ENCODE measurements at regions not wholly inside any gene's neighbourhood (a gene's known extent, or its start where the extent isn't known, plus 50 kb on each side); places are given as distances from the start of the nearest gene placed in this dataset.

- TF ChIP-seq CTCF (IDR thresholded peaks at IDR 0.05; ENCODE audit: poor library complexity) (no peak), EZH2 (IDR thresholded peaks at IDR 0.05; ENCODE audit: borderline replicate concordance) (no peak), EZH2phosphoT487 (IDR thresholded peaks at IDR 0.05; ENCODE audit: low read depth, severe bottlenecking, unreplicated experiment) (no peak)
Measured at GRCh38 chr4:4602468-4602867, 60.6 kb upstream of the STX18 start.

All from hepatocyte (in vitro differentiated cells).